ENCODE measurements at regions not wholly inside any gene's neighbourhood (a gene's known extent, or its start where the extent isn't known, plus 50 kb on each side); places are given as distances from the start of the nearest gene placed in this dataset.

GRCh38 chr1:219518168-219518906, 94.6 kb downstream of the ZC3H11B start:
- Mint-ChIP-seq H3K27me3 (ENCODE audit: low read depth) (no peaks in the 10 kb centered on the region), H3K9me3 (ENCODE audit: low read depth) (no peaks in the 10 kb centered on the region), H3K4me1 (ENCODE audit: low read depth) (peaks cover 5% of the 10 kb centered on the region), H3K4me3 (ENCODE audit: unreplicated experiment) (no peak overlapping the region), H3K36me3 (ENCODE audit: low read depth) (no peaks in the 10 kb centered on the region), H3K27ac (ENCODE audit: unreplicated experiment) (no peak overlapping the region)
- no peak for TF ChIP-seq CTCF (IDR thresholded peaks at IDR 0.05)
- DNase-seq (ENCODE audit: low spot score): no peak

DNA sequence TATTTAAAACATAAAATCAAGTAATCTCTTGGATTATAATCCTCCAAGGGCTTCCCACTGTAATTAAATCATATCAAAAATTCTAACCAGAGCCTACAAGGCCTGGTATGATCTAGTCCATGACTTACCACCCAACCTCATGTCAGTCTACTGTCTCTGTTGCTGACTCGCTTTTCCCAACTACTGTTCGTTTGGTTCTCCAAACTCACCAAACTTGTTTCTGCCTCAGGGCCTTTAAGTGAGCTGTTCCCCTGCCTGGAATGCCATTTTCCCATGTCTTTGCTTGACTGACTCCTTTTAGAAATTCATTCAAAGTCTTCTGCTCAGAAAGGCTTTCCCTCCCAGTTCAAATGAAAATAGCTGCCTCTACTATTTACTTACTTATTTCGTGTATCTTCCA, 95.9 kb downstream of the ZC3H11B start:
- no peak overlapping the region for H3K27ac Mint-ChIP-seq (ENCODE audit: unreplicated experiment)
- H3K4me3 Mint-ChIP-seq (ENCODE audit: unreplicated experiment): no peak overlapping the region
- peaks cover 3% of the 10 kb centered on the region for H3K9me3 Mint-ChIP-seq (ENCODE audit: low read depth)
- no peak for DNase-seq (ENCODE audit: low spot score)
- peaks cover 2% of the 10 kb centered on the region for H3K36me3 Mint-ChIP-seq (ENCODE audit: low read depth)
- H3K4me1 Mint-ChIP-seq (ENCODE audit: low read depth): peaks cover 5% of the 10 kb centered on the region
- no peak for TF ChIP-seq CTCF (IDR thresholded peaks at IDR 0.05)
- H3K27me3 Mint-ChIP-seq (ENCODE audit: low read depth): no peaks in the 10 kb centered on the region

DNA sequence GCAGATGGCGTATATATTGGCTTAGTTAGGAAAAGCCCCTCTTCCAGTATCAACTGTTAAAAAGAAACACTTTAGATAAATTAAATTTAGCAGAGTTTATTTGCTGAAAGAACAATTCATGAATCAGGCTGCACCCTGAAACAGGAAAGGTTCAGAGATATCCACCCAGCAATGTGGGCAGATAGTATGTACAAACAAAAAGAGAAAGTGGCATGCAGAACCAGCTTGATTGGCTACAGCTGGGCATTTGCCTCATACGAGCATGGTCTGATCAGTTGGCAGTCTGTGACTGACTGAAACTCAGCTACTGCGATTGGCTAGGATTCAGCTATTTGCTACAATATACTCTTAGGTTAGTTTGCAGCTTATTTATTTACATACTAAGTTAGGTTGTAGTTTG, 98.2 kb downstream of the ZC3H11B start:
- TF ChIP-seq CTCF (IDR thresholded peaks at IDR 0.05): no peak
- Mint-ChIP-seq H3K9me3 (ENCODE audit: low read depth) (peaks cover 3% of the 10 kb centered on the region), H3K4me3 (ENCODE audit: unreplicated experiment) (no peak overlapping the region)

DNA sequence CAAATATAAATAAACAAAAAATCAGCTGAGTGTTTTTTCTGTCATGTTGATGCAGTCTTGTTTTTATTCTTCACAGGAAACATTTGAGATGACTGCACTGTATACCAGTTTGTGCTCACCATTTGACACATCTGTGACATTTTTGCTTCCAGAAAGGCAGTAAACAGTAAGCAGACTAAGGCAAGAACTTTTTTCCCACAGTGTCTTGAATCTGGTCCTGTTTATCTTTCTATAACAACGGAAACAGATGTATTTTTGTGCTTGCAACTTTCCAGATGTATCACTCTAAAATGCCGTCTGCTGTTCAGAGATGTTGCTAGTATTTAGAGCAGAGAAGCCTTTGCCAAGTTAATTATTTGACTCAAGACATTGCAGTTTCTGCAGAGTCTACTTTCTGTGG, 105.5 kb downstream of the ZC3H11B start:
- Mint-ChIP-seq H3K27me3 (ENCODE audit: low read depth) (no peaks in the 10 kb centered on the region), H3K36me3 (ENCODE audit: low read depth) (no peaks in the 10 kb centered on the region), H3K9me3 (ENCODE audit: low read depth) (no peaks in the 10 kb centered on the region), H3K27ac (ENCODE audit: unreplicated experiment) (no peak overlapping the region), H3K4me3 (ENCODE audit: unreplicated experiment) (no peak overlapping the region), H3K4me1 (ENCODE audit: low read depth) (no peaks in the 10 kb centered on the region)
- no peak for DNase-seq (ENCODE audit: low spot score)
- TF ChIP-seq CTCF (IDR thresholded peaks at IDR 0.05): no peak

More for the DNA sequence above, 98.2 kb downstream of the ZC3H11B start:
- no peak for DNase-seq (ENCODE audit: low spot score)
- Mint-ChIP-seq H3K27me3 (ENCODE audit: low read depth) (no peaks in the 10 kb centered on the region), H3K36me3 (ENCODE audit: low read depth) (peaks cover 2% of the 10 kb centered on the region), H3K4me1 (ENCODE audit: low read depth) (peaks cover 5% of the 10 kb centered on the region), H3K27ac (ENCODE audit: unreplicated experiment) (no peak overlapping the region)

DNA sequence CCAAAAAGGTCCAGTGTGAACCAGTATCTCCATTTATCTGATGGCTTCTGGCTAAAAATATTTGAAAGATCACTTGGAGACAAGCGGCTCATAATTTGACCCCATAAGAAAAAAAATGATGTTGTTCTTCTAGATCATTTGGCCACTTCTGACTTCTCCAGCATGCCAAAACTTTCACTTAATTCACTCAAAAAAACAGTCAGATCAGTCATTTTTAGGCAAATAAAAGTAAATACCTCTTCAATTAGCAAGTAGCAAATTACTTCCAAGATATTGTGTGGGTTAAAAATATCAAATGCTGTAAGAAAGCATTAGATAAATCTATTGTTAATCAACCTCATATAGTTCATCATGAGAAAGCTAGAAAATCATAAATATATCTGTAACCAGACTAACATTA, 106.0 kb downstream of the ZC3H11B start:
- no peak for TF ChIP-seq CTCF (IDR thresholded peaks at IDR 0.05)
- Mint-ChIP-seq H3K27ac (ENCODE audit: unreplicated experiment) (no peak overlapping the region), H3K36me3 (ENCODE audit: low read depth) (no peaks in the 10 kb centered on the region), H3K9me3 (ENCODE audit: low read depth) (no peaks in the 10 kb centered on the region), H3K27me3 (ENCODE audit: low read depth) (no peaks in the 10 kb centered on the region), H3K4me1 (ENCODE audit: low read depth) (no peaks in the 10 kb centered on the region), H3K4me3 (ENCODE audit: unreplicated experiment) (no peak overlapping the region)
- no peak for DNase-seq (ENCODE audit: low spot score)
